ENCODE measurements at regions not wholly inside any gene's neighbourhood (a gene's known extent, or its start where the extent isn't known, plus 50 kb on each side); places are given as distances from the start of the nearest gene placed in this dataset.
A peak's percentile ranks its signal among the peaks of the same experiment; 100 is the strongest.

DNA sequence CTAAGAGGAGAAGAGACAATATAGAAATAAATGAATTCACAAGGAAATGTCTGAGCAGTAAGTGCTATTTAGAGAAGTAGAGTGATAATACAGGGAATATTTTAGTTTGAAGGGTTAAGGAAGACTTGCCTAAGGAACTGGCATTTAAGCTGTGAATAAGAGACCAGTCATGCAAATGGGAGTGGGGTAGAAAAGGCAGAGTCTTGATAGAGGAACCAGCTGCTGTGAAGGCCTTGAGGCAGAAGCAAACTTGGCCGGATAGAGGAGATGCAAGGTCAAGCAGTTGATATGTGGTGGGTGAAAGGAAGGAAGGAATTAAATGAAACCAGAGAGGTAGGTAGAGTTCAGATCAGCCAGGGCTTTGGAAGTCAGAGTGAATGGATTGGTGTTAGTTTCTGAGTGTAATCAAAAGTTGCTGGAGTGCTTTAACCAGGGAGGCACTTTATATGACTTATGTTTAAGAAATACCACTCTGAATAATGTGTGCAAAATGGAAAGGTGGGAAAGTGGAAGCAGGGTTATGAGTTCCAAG is 198.4 kb upstream of the SESN3 start:
- ChIA-PET POLR2A (no interaction called here), CTCF (no interaction called here)
- no peak overlapping the region for H3K4me3 ChIP-seq (ENCODE audit: low read depth, low read length)
- TF ChIP-seq, protein P1, sequence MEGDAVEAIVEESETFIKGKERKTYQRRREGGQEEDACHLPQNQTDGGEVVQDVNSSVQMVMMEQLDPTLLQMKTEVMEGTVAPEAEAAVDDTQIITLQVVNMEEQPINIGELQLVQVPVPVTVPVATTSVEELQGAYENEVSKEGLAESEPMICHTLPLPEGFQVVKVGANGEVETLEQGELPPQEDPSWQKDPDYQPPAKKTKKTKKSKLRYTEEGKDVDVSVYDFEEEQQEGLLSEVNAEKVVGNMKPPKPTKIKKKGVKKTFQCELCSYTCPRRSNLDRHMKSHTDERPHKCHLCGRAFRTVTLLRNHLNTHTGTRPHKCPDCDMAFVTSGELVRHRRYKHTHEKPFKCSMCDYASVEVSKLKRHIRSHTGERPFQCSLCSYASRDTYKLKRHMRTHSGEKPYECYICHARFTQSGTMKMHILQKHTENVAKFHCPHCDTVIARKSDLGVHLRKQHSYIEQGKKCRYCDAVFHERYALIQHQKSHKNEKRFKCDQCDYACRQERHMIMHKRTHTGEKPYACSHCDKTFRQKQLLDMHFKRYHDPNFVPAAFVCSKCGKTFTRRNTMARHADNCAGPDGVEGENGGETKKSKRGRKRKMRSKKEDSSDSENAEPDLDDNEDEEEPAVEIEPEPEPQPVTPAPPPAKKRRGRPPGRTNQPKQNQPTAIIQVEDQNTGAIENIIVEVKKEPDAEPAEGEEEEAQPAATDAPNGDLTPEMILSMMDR (IDR thresholded peaks at IDR 0.05; ENCODE audit: insufficient read depth, low read length, missing control alignments) = no peak
- no peak for DNase-seq (ENCODE audit: low read depth, low spot score)

- no peak overlapping the region for H3K4me3 ChIP-seq (ENCODE audit: low read depth, low read length)
- no peak for DNase-seq (ENCODE audit: low read depth, low spot score)
- TF ChIP-seq, protein P1 (IDR thresholded peaks at IDR 0.05; ENCODE audit: insufficient read depth, low read length, missing control alignments) = no peak
- ChIA-PET POLR2A (no interaction called here), CTCF (no interaction called here)
Measured at GRCh38 chr11:95426823-95427462, 195.9 kb upstream of the SESN3 start.

DNA sequence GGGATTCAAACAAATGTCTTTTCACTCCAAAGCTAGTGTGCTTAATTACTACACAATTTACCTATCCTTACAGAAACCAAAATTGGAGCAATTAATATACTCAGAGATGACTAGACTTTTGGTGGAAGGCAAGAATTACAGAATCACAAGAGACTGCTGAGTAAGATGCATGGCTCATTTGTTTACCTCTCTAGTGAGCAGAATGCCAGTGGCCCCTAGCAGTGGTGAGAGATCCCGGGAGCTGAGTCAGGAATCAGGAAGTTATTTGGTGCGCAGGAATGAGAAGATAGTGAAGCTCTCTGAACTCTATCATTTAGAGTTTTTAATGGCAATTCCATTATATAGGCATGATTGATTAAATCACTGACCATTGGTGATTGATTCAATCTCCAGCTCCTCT is 188.9 kb upstream of the SESN3 start:
- ChIA-PET CTCF (interaction anchor here (0.8 to 1.7 kb wide), 2 partner anchors 12 to 285 kb away, joined by 3 to 8 read pairs; no protein-coding TSS in a partner anchor), POLR2A (no interaction called here)
- H3K4me3 ChIP-seq (ENCODE audit: low read depth, low read length) = no peak overlapping the region
- TF ChIP-seq, protein P1 (IDR thresholded peaks at IDR 0.05; ENCODE audit: insufficient read depth, low read length, missing control alignments) = no peak
- peak; percentile 44 for DNase-seq (ENCODE audit: low read depth, low spot score)

DNA sequence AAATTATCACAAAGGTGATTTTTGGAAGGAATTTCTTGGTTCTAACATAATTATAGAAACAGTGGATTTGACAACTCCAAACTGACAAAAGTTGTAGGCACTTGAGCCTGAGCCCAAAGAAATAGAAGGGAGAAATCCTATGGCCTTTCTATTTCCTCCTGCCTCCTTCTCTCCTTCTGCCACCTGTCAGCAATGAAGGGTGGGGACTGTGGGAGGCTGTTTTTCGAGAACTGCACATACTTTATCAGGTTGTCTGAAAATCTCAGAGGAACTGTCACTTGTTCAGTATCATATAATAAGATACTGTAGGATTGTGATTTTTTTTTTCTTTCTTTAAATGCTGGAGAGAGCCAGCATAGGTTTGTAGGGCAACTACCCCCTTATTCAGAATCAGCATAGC is 187.9 kb upstream of the SESN3 start:
- TF ChIP-seq, protein P1 (IDR thresholded peaks at IDR 0.05; ENCODE audit: insufficient read depth, low read length, missing control alignments) = no peak
- ChIA-PET CTCF (no interaction called here), POLR2A (no interaction called here)
- no peak for DNase-seq (ENCODE audit: low read depth, low spot score)
- no peak overlapping the region for H3K4me3 ChIP-seq (ENCODE audit: low read depth, low read length)

DNA sequence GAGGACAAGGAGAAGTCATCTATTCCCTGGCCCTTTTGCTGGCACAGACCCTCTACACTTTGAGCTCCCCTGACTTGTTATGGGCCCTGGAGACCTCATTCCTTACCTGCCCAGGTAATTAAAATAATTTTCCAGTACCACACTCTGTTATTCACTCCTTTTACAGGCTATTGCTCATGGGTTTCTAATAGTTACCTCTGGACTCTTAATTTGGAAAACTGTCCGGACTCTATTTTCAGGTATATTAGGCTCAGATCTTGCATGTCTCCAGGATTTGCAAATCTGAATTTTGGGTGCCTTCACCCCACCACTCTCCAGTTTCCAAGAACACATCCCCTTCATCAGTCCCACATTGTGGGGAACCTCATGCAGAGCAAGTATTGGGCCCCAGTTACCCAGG is 186.8 kb upstream of the SESN3 start:
- TF ChIP-seq, protein P1 (IDR thresholded peaks at IDR 0.05; ENCODE audit: insufficient read depth, low read length, missing control alignments) = no peak
- DNase-seq (ENCODE audit: low read depth, low spot score) = no peak
- ChIA-PET CTCF (no interaction called here), POLR2A (no interaction called here)
- H3K4me3 ChIP-seq (ENCODE audit: low read depth, low read length) = no peak overlapping the region

GRCh38 chr11:95415837-95416304 is 184.9 kb upstream of the SESN3 start:
- POLR2A ChIA-PET = no interaction called here
- no peak for DNase-seq (ENCODE audit: low read depth, low spot score)

More at GRCh38 chr11:95415837-95416304, 184.9 kb upstream of the SESN3 start:
- TF ChIP-seq, protein P1 (IDR thresholded peaks at IDR 0.05; ENCODE audit: insufficient read depth, low read length, missing control alignments) = no peak
- CTCF ChIA-PET = interaction anchor here (1.0 kb wide), 1 partner anchor 289 kb away, joined by 3 read pairs; no protein-coding TSS in a partner anchor
- H3K4me3 ChIP-seq (ENCODE audit: low read depth, low read length) = no peak overlapping the region
